Ascending aorta (tissue), 2 donors: ENCODE measurements at regions not wholly inside any gene's neighbourhood (a gene's known extent, or its start where the extent isn't known, plus 50 kb on each side); places are given as distances from the start of the nearest gene placed in this dataset.

Experiments
- DNase-seq, 2 donors: peaks; one replicate each; pipeline ENCODE4 v3.0.0-alpha.2; 2019; ENCODE audit warnings: low spot score in 2 of 2
- H3K27ac ChIP-seq, 2 donors: fragments of 200-600 bp; sonication (generic); one replicate each; pipeline ENCODE4 v1.5.1; 2016 to 2017; ENCODE audit warnings: mild to moderate bottlenecking in 1 of 2
- H3K27me3 ChIP-seq: fragments of 200-600 bp; sonication (generic); one replicate; pipeline ENCODE4 v1.5.1; 2017
- H3K36me3 ChIP-seq, 2 donors: fragments of 200-600 bp; sonication (generic); one replicate each; pipeline ENCODE4 v1.5.1; 2016
- H3K4me1 ChIP-seq, 2 donors: fragments of 200-600 bp; sonication (generic); one replicate each; pipeline ENCODE4 v1.5.1; 2016 to 2017; ENCODE audit warnings: mild to moderate bottlenecking in 1 of 2
- H3K4me3 ChIP-seq, 2 donors: fragments of 200-600 bp; sonication (generic); one replicate each; pipeline ENCODE4 v1.5.1; 2016 to 2017; ENCODE audit warnings: mild to moderate bottlenecking in 1 of 2
- H3K9me3 ChIP-seq, 2 donors: fragments of 200-600 bp; sonication (generic); one replicate each; pipeline ENCODE4 v1.5.1; 2016
- CTCF ChIP-seq, 3 experiments: fragments of 200-600 bp in 2 of 3; fragments of 450-650 bp in 1 of 3; sonication (generic) in 2 of 3; IDR thresholded peaks; one replicate each; pipeline ENCODE4 v1.5.1; 2016 to 2019; ENCODE audit warnings: antibody characterized with exemption in 3 of 3, mild to moderate bottlenecking in 1 of 3, moderate library complexity in 1 of 3
- intact Hi-C: fragments of 100-400 bp; cut with DNase I; formaldehyde crosslinking; loops from one replicate; pipeline ENCODE4 v1.15.1; 2023

GRCh38 chr4:32855622-32856021 is 2135.5 kb downstream of the PCDH7 start:
- no peaks in the 10 kb centered on the region for H3K36me3 ChIP-seq

GRCh38 chr4:32858361-32858760 is 2138.2 kb downstream of the PCDH7 start:
- TF ChIP-seq CTCF (IDR thresholded peaks at IDR 0.05) = no peak
- H3K36me3 ChIP-seq = no peaks in the 10 kb centered on the region
- DNase-seq = no peak
- H3K27me3 ChIP-seq = no peaks in the 10 kb centered on the region
- H3K9me3 ChIP-seq = no peaks in the 10 kb centered on the region
- intact Hi-C loops = no loop called here
- no peaks in the 10 kb centered on the region for H3K4me1 ChIP-seq
- H3K27ac ChIP-seq = no peak overlapping the region
- H3K4me3 ChIP-seq = no peak overlapping the region

More at GRCh38 chr4:32855622-32856021, 2135.5 kb downstream of the PCDH7 start:
- Histone ChIP-seq H3K4me1 (no peaks in the 10 kb centered on the region), H3K27me3 (no peaks in the 10 kb centered on the region), H3K9me3 (no peaks in the 10 kb centered on the region), H3K27ac (no peak overlapping the region), H3K4me3 (no peak overlapping the region)
- intact Hi-C loops = no loop called here
- no peak for TF ChIP-seq CTCF (IDR thresholded peaks at IDR 0.05)
- DNase-seq = no peak

- intact Hi-C loops = no loop called here
- H3K27ac ChIP-seq = no peak overlapping the region
- H3K4me1 ChIP-seq = no peaks in the 10 kb centered on the region
- no peaks in the 10 kb centered on the region for H3K9me3 ChIP-seq
- no peak for TF ChIP-seq CTCF (IDR thresholded peaks at IDR 0.05)
- no peaks in the 10 kb centered on the region for H3K36me3 ChIP-seq
- no peak for DNase-seq
- H3K4me3 ChIP-seq = no peak overlapping the region
- no peaks in the 10 kb centered on the region for H3K27me3 ChIP-seq
Measured at GRCh38 chr4:32858971-32859370, 2138.8 kb downstream of the PCDH7 start.

GRCh38 chr4:32864713-32865351 is 2144.7 kb downstream of the PCDH7 start:
- Histone ChIP-seq H3K4me3 (no peak overlapping the region), H3K27me3 (no peaks in the 10 kb centered on the region), H3K27ac (no peak overlapping the region), H3K9me3 (no peaks in the 10 kb centered on the region), H3K36me3 (no peaks in the 10 kb centered on the region), H3K4me1 (no peaks in the 10 kb centered on the region)
- DNase-seq = no peak
- TF ChIP-seq CTCF (IDR thresholded peaks at IDR 0.05) = no peak
- intact Hi-C loops = no loop called here

GRCh38 chr4:32876546-32876945 is 2156.4 kb downstream of the PCDH7 start:
- Histone ChIP-seq H3K9me3 (no peaks in the 10 kb centered on the region), H3K4me3 (no peak overlapping the region), H3K27ac (no peak overlapping the region), H3K27me3 (no peaks in the 10 kb centered on the region), H3K36me3 (no peaks in the 10 kb centered on the region), H3K4me1 (no peaks in the 10 kb centered on the region)
- intact Hi-C loops = no loop called here
- no peak for DNase-seq
- no peak for TF ChIP-seq CTCF (IDR thresholded peaks at IDR 0.05)

- H3K9me3 ChIP-seq = no peaks in the 10 kb centered on the region
- H3K27me3 ChIP-seq = no peaks in the 10 kb centered on the region
- H3K4me1 ChIP-seq = no peaks in the 10 kb centered on the region
- H3K4me3 ChIP-seq = no peak overlapping the region
- no peak for TF ChIP-seq CTCF (IDR thresholded peaks at IDR 0.05)
- no peak overlapping the region for H3K27ac ChIP-seq
- intact Hi-C loops = no loop called here
- no peaks in the 10 kb centered on the region for H3K36me3 ChIP-seq
- no peak for DNase-seq
Measured at GRCh38 chr4:32879913-32880312, 2159.7 kb downstream of the PCDH7 start.
